Central memory CD8-positive, alpha-beta T cell (primary cell): ENCODE measurements at regions not wholly inside any gene's neighbourhood (a gene's known extent, or its start where the extent isn't known, plus 50 kb on each side); places are given as distances from the start of the nearest gene placed in this dataset.

Experiments
- ATAC-seq: fragments of 150-1000 bp; cut with Tn5 transposase; replicated peaks from 2 replicates; pipeline ENCODE4 v1.10.0; 2022; ENCODE audit warnings: mild to moderate bottlenecking, moderate FRiP score, moderate number of reproducible peaks; ENCODE audit not compliant: poor library complexity, severe bottlenecking; ENCODE audit errors: extremely low read depth
- DNase-seq, 2 donors: peaks; one replicate each; pipeline ENCODE4 v3.0.0; 2021; ENCODE audit warnings: low spot score in 2 of 2
- H3K27ac Mint-ChIP-seq: one replicate; pipeline ENCODE4 v1.8.0; 2022; ENCODE audit warnings: low read depth, mild to moderate bottlenecking, moderate library complexity, mixed read lengths
- H3K27me3 Mint-ChIP-seq: one replicate; pipeline ENCODE4 v1.8.0; 2022; ENCODE audit warnings: mixed read lengths
- H3K36me3 Mint-ChIP-seq: one replicate; pipeline ENCODE4 v1.8.0; 2022; ENCODE audit warnings: mild to moderate bottlenecking, moderate library complexity, mixed read lengths; ENCODE audit not compliant: insufficient read depth
- H3K4me1 Mint-ChIP-seq: one replicate; pipeline ENCODE4 v1.8.0; 2022; ENCODE audit warnings: mixed read lengths
- H3K4me3 Mint-ChIP-seq: one replicate; pipeline ENCODE4 v1.8.0; 2022; ENCODE audit warnings: mild to moderate bottlenecking, moderate library complexity, mixed read lengths
- H3K9me3 Mint-ChIP-seq: one replicate; pipeline ENCODE4 v1.8.0; 2022; ENCODE audit warnings: mixed read lengths

DNA sequence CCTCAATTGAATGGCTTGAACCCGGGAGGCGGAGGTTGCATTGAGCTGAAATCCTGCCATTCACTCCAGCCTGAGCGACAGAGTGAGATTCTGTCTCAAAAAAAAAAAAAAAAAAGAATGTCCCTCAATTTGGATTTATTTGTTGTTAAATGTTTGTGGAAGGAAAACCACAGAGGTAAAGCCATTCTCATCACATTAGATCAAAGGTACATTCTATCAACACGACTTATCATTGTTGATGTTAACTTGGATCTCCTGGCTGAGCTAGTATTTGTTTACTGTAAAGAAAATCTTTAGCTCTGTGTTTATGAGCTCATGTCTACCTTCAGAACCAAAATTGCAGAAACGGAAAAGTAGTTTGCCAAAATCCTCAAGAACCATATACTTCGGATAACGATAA is 91.4 kb upstream of the SALL4 start:
- no peaks in the 10 kb centered on the region for H3K27me3 Mint-ChIP-seq
- H3K4me3 Mint-ChIP-seq, result no peak overlapping the region
- no peak for ATAC-seq
- H3K9me3 Mint-ChIP-seq, result no peaks in the 10 kb centered on the region
- no peak overlapping the region for H3K27ac Mint-ChIP-seq
- no peak for DNase-seq
- H3K4me1 Mint-ChIP-seq, result no peaks in the 10 kb centered on the region
- no peaks in the 10 kb centered on the region for H3K36me3 Mint-ChIP-seq

DNA sequence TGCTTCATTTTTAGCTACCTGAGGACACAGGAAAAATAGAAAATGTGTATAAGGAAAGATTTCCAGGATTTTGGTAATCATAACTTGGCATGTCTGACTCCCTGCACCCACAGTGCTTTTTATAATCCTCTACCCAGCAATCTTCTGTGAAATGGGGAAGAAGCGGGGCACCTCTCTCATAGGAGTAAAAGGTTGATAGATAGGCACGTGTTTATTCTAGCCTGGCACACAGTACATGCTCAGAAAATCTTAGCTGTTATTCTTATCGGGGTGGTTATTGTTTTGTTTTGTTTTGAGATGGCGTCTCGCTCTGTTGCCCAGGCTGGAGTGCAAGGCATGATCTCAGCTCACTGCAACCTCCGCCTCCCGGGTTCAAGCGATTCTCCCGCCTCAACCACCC is 87.7 kb upstream of the SALL4 start:
- no peak overlapping the region for H3K4me3 Mint-ChIP-seq
- H3K27ac Mint-ChIP-seq, result no peak overlapping the region
- no peaks in the 10 kb centered on the region for H3K36me3 Mint-ChIP-seq
- no peak for DNase-seq
- ATAC-seq, result no peak
- H3K27me3 Mint-ChIP-seq, result no peaks in the 10 kb centered on the region
- H3K4me1 Mint-ChIP-seq, result no peaks in the 10 kb centered on the region
- no peaks in the 10 kb centered on the region for H3K9me3 Mint-ChIP-seq

DNA sequence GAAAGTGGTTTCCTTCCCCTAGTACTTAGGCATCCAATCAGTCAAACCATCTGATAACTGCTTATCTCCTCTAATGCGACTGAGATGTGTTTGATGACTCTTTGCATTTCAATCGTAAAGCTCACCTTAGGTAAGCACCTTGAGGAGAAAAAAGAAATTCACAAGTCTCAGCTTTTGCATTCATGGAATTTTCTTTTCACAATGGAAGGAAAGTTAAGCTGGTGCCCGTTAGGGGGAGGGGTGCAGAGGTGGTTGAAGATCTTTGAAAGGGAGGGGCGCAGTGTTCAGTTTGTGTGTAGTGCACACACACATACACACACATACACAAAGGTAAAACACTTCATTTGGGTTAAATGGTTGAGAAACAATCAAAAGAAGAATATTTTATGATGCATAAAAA is 87.1 kb upstream of the SALL4 start:
- ATAC-seq (no peak), DNase-seq (no peak)
- H3K27me3 Mint-ChIP-seq, result no peaks in the 10 kb centered on the region
- no peaks in the 10 kb centered on the region for H3K4me1 Mint-ChIP-seq
- no peak overlapping the region for H3K27ac Mint-ChIP-seq
- no peaks in the 10 kb centered on the region for H3K9me3 Mint-ChIP-seq
- H3K4me3 Mint-ChIP-seq, result no peak overlapping the region
- no peaks in the 10 kb centered on the region for H3K36me3 Mint-ChIP-seq

DNA sequence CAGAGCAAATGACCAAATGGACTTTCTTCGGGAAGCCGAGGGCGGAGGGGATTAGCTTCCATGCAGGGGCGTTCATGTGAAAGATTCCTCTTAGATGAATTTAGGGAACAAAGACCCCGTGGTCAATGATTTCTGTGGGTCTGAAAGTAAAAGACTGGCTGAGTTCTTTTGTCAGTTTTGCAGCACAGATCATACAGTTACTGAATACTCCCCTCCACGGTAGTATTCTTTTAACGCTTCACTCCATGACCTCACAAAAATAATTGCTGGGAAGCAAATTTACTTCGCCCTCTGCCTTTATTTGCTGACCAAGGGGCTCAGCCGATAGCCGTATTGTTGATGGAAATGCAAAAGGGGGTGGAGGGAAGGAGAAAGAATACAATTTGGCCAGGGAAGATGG is 86.0 kb upstream of the SALL4 start:
- Mint-ChIP-seq H3K9me3 (no peaks in the 10 kb centered on the region), H3K4me3 (no peak overlapping the region), H3K27ac (no peak overlapping the region), H3K36me3 (no peaks in the 10 kb centered on the region), H3K27me3 (peaks cover 1% of the 10 kb centered on the region), H3K4me1 (no peaks in the 10 kb centered on the region)
- ATAC-seq (no peak), DNase-seq (no peak)

DNA sequence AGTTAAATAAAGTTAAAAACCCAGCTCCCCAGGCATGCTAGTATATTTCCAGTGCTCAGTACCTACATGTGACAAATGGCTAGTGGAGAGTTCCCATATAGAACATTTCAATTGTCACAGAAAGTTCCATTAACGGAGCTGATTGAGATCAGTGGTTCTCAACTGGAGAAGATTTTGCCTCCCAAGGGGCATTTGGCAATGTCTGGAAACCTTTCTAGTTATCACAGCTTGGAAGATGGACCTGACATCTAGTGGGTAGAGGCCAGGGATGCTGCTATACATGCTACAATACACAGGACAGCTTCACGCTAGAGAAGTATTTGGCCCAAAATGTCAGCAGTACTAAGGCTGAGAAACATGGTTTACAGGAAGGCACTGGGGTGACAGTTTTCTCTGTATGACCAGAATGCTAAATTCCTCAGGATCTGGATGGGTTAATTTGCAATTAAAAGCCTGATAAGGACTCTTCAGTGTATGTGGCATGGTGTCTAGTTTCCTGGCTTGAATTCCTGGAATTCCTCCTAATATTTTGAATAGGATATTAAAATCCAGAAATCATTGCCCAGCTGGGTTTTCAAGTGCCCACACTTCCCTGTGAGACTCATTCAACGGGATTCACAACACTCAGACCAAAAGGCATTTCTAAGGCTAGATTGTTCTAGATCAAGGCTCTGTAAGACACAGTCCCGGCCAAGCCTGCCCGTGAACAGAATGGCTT is 84.7 kb upstream of the SALL4 start:
- Mint-ChIP-seq H3K27me3 (peaks cover 7% of the 10 kb centered on the region), H3K4me1 (no peaks in the 10 kb centered on the region), H3K4me3 (no peak overlapping the region), H3K27ac (no peak overlapping the region), H3K9me3 (no peaks in the 10 kb centered on the region), H3K36me3 (no peaks in the 10 kb centered on the region)
- ATAC-seq (no peak), DNase-seq (no peak)

DNA sequence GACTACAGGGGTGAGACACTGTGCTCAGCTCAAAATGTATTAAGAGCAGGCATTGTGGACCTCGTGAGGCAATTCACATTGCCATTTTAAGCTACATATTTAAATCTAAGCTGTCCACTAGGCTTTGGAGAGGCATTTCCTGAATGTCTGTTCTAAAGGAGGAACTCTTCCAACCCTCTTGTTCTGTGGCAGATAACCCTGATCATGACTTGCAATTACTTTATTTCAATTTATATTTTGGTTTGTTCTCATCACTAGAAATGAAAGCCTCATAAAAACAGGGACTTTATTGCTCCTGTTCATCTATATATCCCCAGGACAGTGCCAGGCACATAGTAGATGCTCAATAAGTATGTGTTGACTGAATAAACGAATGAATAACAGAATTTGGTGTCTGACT is 84.0 kb upstream of the SALL4 start:
- ATAC-seq (no peak), DNase-seq (no peak)
- Mint-ChIP-seq H3K27me3 (peaks cover 7% of the 10 kb centered on the region), H3K9me3 (no peaks in the 10 kb centered on the region), H3K36me3 (no peaks in the 10 kb centered on the region), H3K4me3 (no peak overlapping the region), H3K4me1 (no peaks in the 10 kb centered on the region), H3K27ac (no peak overlapping the region)

DNA sequence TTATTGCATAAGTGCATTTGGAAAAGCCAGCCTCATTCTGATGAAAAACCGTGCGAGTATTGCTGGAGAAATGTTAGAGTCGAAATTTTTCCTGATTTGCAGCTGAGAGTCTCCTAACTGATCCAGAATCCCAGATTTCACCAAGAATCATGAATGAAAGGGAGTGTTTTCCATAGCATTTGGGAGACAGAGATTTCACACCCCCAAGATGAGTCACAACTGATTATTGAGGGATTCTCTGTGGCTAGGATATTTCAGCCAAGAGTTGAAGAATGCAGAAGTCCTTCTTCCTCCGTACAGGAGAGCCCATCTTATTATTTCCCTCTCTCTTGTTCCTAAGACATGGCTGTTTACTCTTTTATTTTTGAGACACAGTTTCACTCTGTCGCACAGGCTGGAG is 82.2 kb upstream of the SALL4 start:
- no peak for DNase-seq
- no peak overlapping the region for H3K4me3 Mint-ChIP-seq
- H3K36me3 Mint-ChIP-seq, result no peaks in the 10 kb centered on the region
- H3K4me1 Mint-ChIP-seq, result no peaks in the 10 kb centered on the region
- no peak for ATAC-seq
- H3K27ac Mint-ChIP-seq, result no peak overlapping the region
- no peaks in the 10 kb centered on the region for H3K9me3 Mint-ChIP-seq
- H3K27me3 Mint-ChIP-seq, result peaks cover 7% of the 10 kb centered on the region

DNA sequence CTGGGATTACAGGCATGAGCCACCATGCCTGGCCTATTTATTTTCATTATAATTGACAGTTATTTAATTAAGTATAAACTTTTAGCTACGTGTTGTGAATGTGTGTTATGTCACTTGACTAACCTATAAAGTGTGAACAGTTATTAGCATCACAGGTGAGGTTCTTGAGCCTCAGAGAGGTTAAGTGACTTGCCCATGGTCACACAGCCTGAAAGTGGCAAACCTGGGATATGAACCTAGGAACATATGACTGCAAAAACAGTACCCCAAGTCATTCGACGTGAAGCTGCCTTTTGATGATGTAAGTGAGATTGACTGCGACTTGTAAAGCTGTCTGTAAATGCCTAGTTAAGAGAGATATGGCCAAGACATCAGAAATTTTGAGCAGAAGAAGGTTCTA is 77.9 kb upstream of the SALL4 start:
- no peaks in the 10 kb centered on the region for H3K4me1 Mint-ChIP-seq
- ATAC-seq, result no peak
- H3K27ac Mint-ChIP-seq, result no peak overlapping the region
- DNase-seq, result no peak
- no peaks in the 10 kb centered on the region for H3K9me3 Mint-ChIP-seq
- peaks cover 7% of the 10 kb centered on the region for H3K27me3 Mint-ChIP-seq
- H3K4me3 Mint-ChIP-seq, result no peak overlapping the region
- no peaks in the 10 kb centered on the region for H3K36me3 Mint-ChIP-seq

DNA sequence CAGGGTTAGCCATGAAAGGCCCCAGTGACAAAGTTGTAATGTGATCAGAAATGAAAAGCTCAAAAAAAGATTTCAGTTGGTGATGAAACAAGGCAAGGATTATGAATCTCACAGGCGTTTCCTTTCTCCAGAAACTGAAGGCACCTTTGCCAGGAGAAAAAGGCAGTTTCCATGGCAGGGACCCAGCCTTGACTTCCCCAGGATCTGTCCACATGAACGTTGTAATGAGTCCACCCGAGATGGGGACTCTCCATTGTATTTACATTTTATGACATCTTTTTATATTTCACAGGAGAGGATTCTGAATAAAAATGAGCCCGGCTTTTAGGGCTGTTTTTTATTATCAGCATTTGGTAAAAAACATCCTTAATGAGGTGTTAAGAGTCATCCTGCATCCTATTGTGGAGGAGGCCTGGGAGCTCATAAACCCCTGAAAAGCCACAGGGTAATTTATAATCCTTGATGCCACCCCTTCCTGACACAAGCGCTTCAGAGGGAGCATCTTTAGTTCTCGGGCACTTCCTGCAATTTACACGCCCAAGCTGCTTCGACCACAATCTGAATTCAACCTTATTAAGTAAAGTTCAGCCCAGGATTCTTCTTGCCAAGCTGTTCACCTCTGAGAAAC is 74.1 kb upstream of the SALL4 start:
- H3K4me3 Mint-ChIP-seq, result no peak overlapping the region
- DNase-seq, result no peak

DNA sequence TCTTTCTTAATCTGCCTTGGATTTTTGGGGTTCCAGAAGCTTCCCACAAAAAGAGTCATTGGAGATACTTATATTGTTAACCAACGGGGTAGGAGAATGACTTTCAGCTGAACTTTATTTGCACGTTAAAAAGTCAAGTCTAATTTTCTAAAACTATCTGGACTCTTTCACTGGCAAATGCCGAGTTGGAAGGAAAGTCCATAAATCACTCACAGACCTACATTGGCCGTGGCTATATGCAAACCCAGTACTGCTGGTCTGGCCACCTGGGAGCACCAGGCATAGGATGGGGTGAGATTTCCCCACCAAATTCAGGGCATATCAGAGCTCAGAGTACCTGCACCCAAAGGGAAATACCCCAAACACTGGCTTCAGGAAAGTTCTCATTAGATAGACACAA is 71.3 kb upstream of the SALL4 start:
- Mint-ChIP-seq H3K4me1 (no peaks in the 10 kb centered on the region), H3K9me3 (no peaks in the 10 kb centered on the region), H3K27me3 (no peaks in the 10 kb centered on the region), H3K36me3 (no peaks in the 10 kb centered on the region), H3K4me3 (no peak overlapping the region), H3K27ac (no peak overlapping the region)
- DNase-seq (no peak), ATAC-seq (no peak)

More for the DNA sequence above, 74.1 kb upstream of the SALL4 start:
- Mint-ChIP-seq H3K27me3 (no peaks in the 10 kb centered on the region), H3K9me3 (no peaks in the 10 kb centered on the region), H3K36me3 (no peaks in the 10 kb centered on the region), H3K4me1 (no peaks in the 10 kb centered on the region), H3K27ac (no peak overlapping the region)
- ATAC-seq, result no peak

DNA sequence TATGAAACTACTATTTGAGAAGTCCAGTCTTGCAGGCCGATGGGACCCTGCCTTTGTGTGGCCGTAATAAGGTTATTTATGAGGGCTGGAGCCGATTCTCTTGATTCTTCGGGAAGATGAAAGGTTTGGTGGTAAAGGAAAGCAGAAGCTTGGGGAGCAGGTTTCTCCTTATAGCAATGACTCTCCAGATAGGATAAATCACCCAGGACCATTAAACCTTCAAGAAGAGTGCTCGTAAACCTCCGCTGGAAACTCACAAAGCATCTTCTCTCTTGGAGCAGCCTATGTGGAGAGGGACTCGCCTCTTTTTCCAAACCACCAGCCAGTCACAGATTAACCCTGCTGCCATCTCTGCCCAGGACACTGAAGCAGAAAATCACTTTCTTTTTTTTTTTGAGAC is 69.6 kb upstream of the SALL4 start:
- no peaks in the 10 kb centered on the region for H3K9me3 Mint-ChIP-seq

DNA sequence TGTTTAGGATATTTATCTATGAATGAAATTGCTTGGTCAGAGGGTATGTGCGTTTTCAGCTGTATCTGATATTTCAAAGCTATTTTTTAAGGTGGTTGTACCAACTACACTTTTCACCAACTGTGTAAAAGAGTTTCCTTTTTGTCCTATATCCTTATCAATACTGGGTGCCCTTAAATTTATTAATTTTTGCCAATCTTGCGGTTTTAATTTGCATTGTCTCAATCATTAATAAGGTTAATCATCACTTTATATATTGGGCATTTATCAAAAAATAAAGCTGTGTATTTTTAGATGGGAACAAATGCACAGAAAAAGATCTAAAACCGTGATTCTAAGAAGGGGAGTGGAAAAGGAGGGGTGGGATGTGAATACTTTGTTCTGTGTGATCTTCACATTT is 66.7 kb upstream of the SALL4 start:
- peaks cover 30% of the 10 kb centered on the region for H3K27me3 Mint-ChIP-seq

More for the DNA sequence above, 69.6 kb upstream of the SALL4 start:
- Mint-ChIP-seq H3K4me3 (no peak overlapping the region), H3K27me3 (peaks cover 8% of the 10 kb centered on the region), H3K27ac (no peak overlapping the region), H3K4me1 (no peaks in the 10 kb centered on the region), H3K36me3 (no peaks in the 10 kb centered on the region)
- ATAC-seq, result no peak
- no peak for DNase-seq

DNA sequence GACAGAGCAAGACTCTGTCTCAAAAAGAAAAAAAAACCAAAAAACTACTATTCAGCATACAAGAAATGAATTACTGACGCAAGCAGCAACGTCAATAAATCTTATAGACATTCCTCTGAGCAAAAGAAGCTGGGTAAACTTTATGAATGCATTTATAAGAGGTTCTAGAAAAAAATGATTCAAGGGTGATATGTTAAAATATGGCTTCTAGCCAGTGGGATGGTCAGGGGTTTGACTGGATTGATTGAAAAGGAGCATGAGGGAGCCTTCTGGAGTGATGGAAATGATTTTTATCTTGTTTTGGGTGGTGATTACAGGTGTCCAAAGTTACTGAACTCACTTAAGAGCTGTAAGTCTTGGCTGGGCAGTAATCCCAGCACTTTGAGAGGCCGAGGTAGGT is 64.9 kb upstream of the SALL4 start:
- ATAC-seq (no peak), DNase-seq (no peak)
- Mint-ChIP-seq H3K36me3 (peaks cover 2% of the 10 kb centered on the region), H3K27me3 (peaks cover 45% of the 10 kb centered on the region), H3K9me3 (no peaks in the 10 kb centered on the region), H3K27ac (no peak overlapping the region), H3K4me1 (no peaks in the 10 kb centered on the region), H3K4me3 (no peak overlapping the region)

More for the DNA sequence above, 66.7 kb upstream of the SALL4 start:
- no peaks in the 10 kb centered on the region for H3K4me1 Mint-ChIP-seq
- no peaks in the 10 kb centered on the region for H3K9me3 Mint-ChIP-seq
- H3K36me3 Mint-ChIP-seq, result peaks cover 2% of the 10 kb centered on the region
- H3K27ac Mint-ChIP-seq, result no peak overlapping the region
- no peak for ATAC-seq
- DNase-seq, result no peak
- H3K4me3 Mint-ChIP-seq, result no peak overlapping the region
